ENCODE measurements at regions not wholly inside any gene's neighbourhood (a gene's known extent, or its start where the extent isn't known, plus 50 kb on each side); places are given as distances from the start of the nearest gene placed in this dataset.
A peak's percentile ranks its signal among the peaks of the same experiment; 100 is the strongest.

DNA sequence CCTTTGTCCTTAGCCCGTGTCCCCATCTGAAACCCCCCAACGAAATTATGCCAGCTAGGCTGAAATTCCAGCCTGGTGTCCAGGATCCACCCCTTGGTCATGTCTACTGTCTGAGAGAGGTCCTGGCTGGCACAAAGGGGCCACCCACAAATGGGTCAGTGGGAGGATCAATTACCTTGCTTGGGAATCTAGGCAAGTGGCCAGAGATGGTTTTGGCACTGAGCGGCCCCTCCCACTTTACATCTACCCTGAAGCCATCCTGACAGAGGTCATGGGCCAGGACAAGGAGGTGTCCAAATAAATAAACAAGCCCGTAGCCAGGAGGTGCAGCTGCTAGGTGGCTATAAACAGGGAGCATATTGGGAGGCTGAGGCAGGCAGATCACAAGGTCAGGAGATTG lies 311.5 kb downstream of the MN1 start:
- DNase-seq = no peak

DNA sequence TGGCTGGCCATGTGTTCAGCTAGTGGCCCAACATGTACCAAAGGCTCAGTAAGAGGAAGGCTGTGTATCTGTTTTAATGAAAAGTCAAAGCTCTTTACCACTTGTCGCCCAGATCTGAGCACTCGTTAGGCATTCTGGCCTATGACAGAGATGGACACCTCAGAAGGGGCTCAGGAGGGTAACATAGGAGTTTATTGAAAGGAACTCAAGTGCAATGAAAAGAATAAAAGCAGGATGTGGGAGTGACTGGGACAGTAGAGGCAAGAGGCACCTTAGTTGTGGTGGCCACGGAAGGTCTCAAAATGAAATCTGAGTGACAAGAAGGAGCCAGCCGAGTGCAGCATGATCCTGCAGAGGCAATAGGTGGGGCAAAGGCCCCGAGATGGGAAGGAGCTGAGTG lies 309.7 kb downstream of the MN1 start:
- DNase-seq = no peak

DNA sequence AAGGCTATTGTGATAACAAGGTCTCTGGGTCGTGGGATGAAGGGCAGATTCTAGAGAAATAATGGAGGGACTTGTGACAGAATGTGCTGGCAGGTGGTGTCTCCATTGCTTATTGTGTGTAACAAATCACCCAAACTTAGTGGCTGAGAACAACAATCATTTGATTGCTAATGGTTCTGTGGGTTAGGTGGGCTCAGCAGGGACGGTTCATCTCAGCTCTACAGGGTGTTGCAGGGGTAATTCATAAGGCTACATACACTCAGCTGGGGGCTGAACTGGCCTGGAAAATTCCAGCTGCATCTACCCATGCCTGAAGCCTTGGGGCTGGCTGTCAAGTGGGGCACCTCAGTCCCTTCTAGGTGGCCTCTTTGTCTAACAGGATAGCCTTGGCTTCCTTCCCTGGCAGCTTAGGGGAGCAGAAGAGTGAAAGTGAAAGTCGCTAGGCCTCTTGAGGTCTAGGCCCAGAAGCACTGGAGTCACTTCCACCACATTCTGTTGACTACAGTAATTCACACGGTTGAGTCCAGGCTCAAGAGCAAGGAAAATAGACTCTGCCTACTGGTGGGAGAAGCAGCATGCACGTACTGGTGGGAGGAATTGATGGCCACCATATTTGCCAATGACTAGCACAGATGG lies 308.9 kb downstream of the MN1 start:
- peak in 1 of 5 donors; percentile 8 for DNase-seq

DNA sequence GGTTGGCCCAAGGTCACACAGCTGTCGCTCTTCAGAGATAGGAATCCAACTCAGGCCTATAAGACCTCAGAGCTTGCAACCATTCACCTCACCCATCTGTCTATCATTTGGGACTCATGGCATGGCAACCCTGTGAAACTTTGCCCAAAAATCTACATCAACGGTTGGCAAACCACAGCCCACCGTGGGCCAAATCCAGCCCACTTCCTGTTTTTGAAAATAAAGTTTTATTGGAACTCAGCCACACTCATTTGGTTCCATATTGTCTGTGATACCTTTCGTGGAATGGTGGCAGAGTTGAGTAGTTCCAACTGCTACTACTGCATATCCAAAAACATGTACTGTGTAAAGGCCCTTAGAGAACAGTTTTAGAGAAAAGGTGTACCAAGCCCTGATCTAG lies 307.8 kb downstream of the MN1 start:
- no peak for DNase-seq

DNA sequence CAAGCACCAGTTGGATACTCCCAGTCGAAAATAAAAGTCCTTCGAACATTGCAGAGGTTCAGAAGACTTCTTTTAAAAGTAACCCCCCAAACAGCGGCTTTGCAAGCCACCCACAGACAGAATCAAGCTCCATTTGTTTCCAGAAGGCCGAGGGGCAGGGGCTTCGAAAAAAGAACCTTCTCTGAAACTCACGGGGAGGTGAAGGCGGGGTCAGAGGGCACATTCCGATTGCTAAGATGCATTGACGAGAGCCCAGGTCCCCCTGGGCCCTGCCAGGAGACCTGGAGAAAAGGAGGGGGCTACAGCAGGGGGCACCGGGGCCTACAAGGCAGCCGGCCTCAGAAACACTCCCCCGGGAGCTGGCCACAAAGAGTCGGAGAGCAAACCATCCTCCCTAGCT lies 306.8 kb downstream of the MN1 start:
- no peak for DNase-seq

DNA sequence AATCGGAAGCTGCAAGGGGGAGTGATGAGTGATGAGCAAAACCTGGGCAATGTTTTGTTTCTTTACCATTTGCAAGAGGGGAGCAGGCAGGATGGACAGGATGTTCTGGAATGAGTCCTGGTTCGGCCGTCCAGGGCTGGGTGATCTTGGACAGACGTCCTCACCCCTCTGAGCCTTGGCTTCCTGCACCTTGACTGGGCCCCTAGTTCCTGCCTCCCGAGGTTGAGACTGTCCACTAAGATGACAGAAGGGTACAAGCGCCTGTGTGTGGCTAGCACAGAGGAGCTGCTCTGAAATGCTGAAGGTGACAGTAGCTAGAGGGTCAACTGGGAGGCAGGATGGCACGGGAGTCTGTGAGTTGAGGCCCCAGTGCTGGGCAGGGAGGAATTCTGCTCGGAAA lies 306.2 kb downstream of the MN1 start:
- no peak for DNase-seq

DNA sequence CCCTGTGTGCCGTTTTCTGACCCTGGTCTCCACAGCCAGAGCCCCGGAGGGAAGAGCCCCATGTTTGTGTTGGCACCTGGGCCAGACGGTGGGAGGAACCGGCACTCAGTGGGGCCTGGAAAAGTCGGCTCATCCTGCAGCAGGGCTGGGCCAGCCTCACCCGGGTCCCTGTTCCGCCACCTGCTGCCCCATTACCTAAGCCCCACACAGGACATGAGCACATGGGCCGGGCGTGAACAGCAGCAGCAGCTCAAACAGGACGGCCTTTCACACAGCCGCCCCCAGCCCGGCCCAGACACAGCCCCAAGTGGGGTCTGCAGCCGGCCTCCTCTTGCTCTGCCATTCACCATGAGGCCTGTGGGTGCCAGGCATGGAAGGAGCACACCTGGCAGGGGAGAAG lies 302.4 kb downstream of the MN1 start:
- no peak for DNase-seq

DNA sequence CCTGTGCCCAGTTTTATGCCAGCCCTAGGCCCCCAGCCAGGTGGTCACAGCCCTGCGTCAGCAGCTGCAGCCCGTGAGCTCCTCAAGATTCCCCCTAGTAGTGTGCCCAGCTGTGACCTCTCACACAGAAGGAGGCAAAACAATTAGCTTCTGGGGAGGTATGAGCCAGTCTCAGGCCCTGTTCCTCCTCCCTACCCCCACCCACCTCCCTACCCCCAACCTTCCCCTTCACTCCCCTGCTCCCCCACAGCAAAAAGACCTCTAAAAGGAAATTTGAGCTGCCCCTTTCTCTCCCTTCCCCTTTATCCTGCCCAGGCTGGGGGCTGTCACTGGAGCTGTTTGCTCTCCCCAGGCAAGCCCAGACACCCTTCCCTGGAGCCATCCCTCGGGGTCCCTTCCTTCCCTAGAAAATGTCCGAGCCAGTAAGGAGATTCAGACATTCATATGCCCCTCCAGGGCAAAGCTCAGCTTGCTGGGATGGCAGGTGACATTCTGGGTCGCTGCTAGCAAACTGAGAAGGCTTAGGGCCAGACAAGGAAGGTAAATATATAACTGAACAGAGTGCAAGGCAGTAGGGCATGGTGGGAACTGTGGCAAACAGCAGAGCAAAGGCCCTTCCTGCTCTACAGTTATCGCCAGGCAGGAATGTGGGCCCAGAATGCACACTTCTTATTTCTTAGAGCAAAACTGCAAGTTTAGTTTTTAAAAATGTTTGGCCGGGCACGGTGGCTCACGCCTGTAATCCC lies 300.2 kb downstream of the MN1 start:
- no peak for DNase-seq

DNA sequence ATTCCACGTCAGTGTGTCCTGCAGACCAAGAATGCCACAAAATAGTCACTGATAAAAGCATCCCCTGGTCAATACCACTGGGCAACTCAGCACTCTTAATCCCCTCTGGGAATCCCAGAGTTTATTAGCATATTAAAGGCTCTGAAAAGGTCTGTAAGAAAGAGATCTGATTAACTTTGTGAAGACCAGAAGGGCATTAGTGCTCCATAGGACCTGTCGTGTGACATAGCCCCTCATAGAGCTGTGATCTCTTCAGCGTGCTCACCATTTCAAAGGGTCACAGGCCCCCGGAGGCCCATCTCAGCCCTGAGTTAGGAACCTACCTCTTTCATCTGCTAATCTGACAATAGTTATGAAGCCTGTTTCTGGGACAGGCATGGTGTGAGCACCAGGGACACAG lies 299.2 kb downstream of the MN1 start:
- no peak for DNase-seq

DNA sequence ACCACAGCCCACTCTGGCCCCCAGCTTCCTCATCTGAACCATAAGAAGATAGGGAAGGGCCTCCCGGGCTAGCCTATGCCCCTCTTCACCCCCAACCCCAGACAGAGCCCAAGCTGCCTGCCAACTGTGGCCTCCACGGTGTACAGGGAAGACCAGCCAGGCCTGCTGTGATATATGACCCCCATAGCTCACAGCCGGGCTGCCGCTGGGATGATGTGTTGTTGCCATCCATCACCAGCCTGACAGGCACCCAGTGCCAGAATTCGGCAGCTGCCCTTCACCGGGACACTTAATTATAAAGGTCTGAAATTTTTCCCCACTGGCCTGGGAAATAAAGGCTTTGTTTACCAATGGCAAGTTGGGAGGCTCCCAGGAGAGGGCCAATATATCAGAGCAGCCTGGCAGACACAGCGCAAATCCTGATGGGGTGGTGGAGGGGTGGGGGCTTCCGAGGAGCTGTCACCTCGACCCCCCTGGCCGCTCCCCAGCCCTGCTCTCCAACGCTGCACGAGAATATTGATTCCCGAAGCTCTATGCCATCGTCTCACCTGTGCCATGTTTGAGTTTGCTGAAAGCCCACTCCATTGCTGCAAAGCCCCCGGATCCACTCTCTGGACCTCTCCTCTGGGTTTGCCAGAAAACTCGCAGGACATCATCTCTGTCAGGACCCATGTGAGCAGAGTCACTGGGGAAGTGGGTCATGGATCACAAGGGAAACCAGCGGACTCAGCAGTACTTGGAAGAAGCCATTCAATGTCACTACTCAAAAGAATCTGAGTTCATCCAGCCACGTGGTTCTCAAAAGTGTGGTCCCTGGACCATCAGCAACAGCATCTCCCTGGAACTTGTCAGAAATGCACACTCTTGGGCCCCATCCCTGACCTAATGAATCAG lies 296.9 kb downstream of the MN1 start:
- DNase-seq = no peak

DNA sequence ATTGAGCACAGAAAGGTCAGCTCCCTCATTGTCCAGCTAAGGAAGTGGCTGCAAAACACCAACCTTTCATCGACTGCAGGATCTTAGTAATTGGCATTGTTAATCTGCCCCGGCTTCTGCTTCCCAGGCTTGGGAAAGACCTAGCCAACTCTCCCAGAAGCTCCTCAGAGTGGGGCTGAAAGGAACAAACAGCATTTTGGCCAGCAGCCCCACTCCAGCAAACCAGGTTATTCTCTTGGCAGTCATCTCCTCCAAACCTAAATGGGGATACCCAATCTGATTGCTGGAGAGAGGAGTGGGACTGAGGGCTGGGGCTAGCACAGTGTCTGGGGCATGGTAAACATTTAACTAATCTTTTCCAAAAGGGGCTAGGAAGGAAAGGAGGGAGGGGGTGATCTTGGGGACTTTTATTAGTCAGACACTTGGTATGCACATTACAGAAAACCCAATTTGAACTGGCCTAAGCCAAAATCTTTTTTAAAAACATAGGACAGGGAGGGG lies 294.4 kb downstream of the MN1 start:
- no peak for DNase-seq

DNA sequence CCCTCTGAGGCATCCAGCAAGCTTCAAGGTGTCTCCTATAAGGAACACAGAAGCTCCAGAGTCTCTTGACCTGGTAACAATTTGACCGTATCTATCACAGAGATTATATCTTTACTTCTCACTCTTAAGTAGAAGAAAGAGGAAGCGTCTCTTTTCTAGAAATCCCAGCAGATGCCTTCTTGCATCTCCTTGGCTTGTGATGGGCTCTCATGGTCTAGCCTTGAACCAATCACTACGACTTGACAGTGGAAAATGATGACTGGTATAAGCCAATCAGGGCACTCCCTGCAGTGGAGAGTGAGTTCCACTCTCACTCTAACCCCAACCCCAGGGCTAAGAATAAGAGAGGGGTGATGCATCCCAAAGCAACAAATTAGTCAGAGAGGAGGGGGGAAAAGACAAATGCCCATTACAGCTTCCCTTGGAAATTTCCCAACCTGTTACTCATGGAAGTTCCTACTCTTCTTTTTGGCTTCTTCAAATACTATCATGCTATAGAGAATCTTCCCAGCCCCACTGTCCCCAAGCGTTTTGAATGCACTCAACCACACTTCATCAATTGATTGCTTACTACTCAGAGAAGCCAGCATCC lies 293.5 kb downstream of the MN1 start:
- no peak for DNase-seq

DNA sequence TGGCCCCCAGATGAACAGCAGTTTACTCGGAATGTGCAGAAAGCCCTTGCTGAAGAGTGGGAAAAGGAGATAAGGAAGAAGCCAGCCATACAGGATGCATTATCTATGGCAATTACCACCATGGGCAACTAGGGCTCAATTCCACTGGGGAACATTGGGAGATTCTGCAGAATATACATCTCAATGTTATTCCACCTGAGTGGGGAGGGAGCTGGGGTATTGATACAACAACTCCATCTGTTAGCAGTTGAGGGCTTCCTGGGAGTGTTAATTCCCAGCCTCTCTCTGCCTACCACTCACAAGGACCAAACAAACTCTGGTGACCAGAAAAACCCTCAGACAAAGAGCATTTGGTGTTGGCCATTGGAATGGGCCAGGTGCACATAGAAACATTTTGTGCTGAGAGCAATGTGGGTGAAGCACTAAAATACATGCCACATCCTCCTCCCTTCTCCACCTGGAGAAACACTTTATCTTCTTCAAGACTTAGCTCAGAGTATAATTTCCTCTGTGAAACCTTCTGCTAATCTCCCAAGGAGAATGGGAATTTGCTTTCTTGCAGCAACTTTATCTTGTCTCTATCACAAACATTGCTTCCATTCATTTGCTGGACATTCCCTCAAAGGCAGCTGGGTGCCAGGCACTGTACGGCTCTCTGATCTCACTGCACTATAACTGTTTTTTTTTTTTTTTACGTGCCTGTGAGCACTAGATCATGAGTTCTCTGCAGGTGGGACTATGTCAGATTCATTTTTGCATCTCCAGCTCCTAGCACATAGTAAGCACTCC lies 292.2 kb downstream of the MN1 start:
- DNase-seq = no peak

DNA sequence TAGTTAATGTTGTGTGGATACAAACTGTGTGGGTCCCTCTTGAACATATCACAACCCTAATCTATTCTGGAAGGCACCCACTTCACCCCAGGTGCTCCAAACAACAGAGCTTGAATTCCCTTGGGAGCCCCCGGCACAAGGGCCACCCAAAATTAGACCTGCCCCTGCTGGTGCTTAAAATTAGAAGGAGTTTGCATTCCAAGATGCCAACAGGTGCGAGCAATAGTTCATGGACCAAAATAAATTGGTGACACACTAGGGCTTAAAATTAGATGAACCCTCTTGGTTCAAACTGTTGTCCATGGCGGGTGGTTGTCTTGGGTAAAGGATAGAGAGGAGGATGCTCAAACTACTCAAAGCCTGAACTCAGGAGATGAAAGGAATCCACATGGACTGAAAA lies 291.5 kb downstream of the MN1 start:
- DNase-seq = no peak

DNA sequence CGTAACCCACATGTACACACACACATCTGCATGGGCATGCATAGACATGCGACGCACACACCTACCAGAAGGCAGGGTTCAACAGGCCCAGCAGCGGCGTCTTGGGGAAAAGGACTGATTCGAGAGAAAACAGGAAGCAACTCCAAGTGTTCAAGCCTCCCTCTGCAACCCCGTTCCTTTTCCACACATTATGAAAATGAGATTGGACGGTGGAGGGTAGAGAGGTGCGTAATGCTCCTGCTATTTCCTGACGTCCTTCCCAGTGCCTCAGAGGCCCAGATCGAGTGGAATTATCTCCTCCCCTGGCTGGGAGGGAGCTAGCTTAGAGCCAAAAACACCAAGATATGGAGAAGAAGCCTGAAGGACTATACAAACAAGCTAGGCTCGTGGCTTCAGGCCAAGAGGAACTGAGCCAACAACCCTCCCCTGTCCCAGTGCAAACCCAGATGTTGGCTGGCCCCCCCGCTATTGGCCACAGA lies 289.2 kb downstream of the MN1 start:
- no peak for DNase-seq

DNA sequence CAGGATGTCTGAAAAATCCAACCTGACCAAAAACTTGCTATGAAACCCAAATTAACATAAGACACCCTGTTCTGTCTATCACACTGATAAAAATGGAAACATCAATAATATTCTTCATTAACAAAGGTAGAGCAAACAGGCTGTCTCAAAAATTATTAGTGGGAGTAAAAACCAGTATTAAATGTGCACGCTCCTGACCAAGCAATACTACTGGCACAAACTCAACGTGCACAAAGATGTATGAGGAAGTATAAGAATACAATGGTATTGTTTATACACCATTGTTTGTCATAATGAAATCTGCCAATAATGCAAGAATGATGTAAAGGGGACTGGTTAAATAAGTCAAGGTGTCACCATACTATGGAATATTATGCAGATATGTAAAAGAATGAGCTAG lies 288.5 kb downstream of the MN1 start:
- DNase-seq = no peak

DNA sequence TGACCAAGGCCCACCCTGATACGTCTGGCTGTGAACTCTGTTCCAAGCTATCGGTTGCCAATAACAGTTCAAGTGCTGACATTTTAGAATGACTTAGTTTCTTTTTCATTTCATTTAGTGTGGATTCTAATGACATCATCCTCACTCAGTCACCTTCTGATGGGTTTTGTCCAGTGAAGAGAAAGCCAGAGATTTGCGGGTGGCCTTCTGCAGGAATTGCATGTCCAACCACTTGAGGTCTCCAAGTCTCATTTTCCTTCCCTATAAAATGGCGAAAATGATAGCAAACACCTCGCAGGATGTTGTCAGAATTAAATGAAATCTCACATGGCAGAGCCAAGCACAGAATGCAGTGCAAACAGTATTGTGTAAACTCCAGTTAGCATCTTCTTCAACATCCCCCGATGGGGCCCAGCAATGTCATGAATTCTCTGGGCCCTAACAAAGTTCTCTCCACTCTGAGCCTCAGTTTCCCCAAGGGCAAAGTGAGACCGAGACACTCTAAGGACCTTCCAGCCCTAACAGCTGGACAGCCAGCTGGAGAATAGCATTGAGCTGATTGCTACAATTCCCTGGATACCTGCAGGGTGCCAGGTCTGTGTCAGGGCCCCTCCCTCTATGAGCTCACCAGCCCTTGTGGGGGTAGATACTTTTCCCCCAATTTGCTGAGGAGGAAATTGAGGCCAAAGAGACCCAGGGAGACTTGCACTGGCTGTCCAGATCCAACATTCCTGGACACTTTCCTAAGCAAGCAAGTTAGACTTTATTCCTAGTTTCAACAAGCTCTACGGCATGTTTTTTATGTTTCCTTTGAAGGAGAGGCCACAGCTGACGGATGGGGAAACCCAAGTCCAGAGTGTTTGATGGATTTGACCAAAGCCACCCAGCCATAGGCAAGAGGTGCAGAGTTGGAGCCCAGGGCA lies 286.7 kb downstream of the MN1 start:
- DNase-seq = no peak

DNA sequence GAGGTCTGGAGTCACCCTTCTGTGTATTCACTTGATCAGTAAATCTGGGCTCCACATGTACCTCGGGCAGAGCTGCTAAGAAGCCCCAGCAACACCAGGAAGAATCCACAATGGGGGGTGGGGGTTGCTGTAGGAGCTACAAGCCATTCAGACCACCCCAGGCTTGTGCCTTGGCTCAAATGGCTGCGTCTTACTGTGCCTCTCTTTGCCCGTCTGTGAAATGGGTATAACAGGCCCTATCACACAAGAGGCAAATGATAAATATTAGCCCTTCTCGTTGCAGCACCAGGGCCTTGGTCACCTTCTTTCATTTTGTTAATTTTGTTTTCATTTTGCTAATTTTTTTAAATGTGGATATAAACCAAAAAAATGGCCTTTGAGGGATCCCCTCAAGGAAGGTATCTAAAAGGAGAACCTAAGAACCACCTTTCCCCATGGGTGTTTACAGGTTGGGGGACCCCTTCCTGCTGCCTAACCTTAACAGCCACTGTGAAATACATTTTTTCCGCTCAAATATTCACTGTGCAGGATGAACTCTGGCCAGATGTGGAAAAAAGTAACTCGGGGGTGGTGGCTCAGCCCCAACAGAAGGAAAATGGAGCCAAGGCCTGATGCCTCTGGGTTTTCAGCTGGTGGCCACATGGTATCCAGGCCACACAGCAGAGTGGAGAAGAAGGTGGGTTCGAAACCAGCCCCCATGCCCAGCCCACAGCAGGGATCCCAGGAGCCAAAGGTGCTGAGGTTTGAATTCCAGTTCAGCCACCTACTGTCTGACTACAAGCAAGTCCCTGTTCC lies 284.0 kb downstream of the MN1 start:
- DNase-seq = no peak

DNA sequence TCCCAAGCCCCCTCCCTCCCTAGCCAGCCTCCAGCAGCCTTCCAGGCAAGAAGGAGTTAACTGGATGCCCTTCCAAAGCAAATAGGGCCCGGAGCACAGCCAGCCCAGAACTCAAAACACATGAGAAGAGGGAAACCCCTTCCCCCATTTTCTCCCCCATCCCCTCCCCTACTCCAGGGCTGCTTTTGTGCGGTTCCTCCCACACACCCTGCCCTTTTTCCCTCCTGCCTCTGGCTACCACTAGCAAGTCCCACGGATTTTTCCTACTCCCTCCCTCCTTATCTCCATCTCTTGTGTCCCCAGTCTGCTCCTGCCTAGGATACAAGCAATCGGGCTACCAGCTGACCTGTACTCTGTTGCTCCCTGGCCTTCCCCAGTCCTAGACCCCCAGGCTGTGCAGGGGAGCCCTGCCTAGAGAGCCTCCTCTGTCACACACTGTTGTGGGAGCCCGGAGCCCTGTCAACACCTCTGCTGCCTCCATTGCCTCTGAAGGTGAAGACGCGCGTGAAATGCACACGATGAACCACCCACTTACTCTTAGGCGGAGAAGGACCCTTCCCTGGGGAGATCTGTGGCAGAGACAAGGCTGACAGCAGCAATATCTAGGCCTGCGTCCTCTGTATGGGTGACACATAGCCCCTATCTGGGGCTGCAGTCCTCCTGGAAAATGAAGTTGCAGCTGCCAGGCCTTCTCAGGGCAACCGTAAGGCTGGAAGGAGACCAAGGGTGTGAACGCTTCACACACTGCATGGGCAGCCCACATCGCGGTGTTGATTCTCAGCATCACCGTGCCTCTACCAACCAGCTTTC lies 282.8 kb downstream of the MN1 start:
- DNase-seq = no peak

Measured in T-helper 1 cell (primary cell).